ENCODE measurements at regions not wholly inside any gene's neighbourhood (a gene's known extent, or its start where the extent isn't known, plus 50 kb on each side); places are given as distances from the start of the nearest gene placed in this dataset.
A peak's percentile ranks its signal among the peaks of the same experiment; 100 is the strongest.

GRCh38 chr20:60215816-60216730 lies 257.9 kb downstream of the CDH26 start:
- DNase-seq, result no peak

GRCh38 chr20:60219231-60219630 lies 261.0 kb downstream of the CDH26 start:
- no peak for DNase-seq

- no peak for DNase-seq
Measured at GRCh38 chr20:60219984-60220562, 261.9 kb downstream of the CDH26 start.

- no peak for DNase-seq
Measured at GRCh38 chr20:60220706-60221105, 262.5 kb downstream of the CDH26 start.

GRCh38 chr20:60221593-60221992 lies 263.4 kb downstream of the CDH26 start:
- no peak for DNase-seq

GRCh38 chr20:60222497-60222896 lies 264.3 kb downstream of the CDH26 start:
- DNase-seq, result no peak

GRCh38 chr20:60223174-60223573 lies 265.0 kb downstream of the CDH26 start:
- no peak for DNase-seq

- no peak for DNase-seq
Measured at GRCh38 chr20:60224914-60225313, 266.7 kb downstream of the CDH26 start.

GRCh38 chr20:60228255-60228654 lies 270.0 kb downstream of the CDH26 start:
- peak in 1 of 2 donors; percentile 62 for DNase-seq

- DNase-seq, result no peak
Measured at GRCh38 chr20:60232380-60232779, 274.2 kb downstream of the CDH26 start.

GRCh38 chr20:60233018-60233630 lies 274.9 kb downstream of the CDH26 start:
- DNase-seq, result no peak

- DNase-seq, result no peak
Measured at GRCh38 chr20:60236613-60237012, 278.4 kb downstream of the CDH26 start.

- DNase-seq, result no peak
Measured at GRCh38 chr20:60237981-60238380, 279.8 kb downstream of the CDH26 start.

GRCh38 chr20:60238992-60239660 lies 280.9 kb downstream of the CDH26 start:
- no peak for DNase-seq

GRCh38 chr20:60239956-60240355 lies 281.7 kb downstream of the CDH26 start:
- DNase-seq, result no peak

- DNase-seq, result no peak
Measured at GRCh38 chr20:60240415-60240814, 282.2 kb downstream of the CDH26 start.

- DNase-seq, result no peak
Measured at GRCh38 chr20:60240986-60241385, 282.8 kb downstream of the CDH26 start.

- DNase-seq, result no peak
Measured at GRCh38 chr20:60242836-60243505, 284.7 kb downstream of the CDH26 start.

- no peak for DNase-seq
Measured at GRCh38 chr20:60244373-60245146, 286.3 kb downstream of the CDH26 start.

GRCh38 chr20:60246751-60247150 lies 288.5 kb downstream of the CDH26 start:
- no peak for DNase-seq

GRCh38 chr20:60249436-60249835 lies 291.2 kb downstream of the CDH26 start:
- no peak for DNase-seq

GRCh38 chr20:60250251-60250650 lies 292.0 kb downstream of the CDH26 start:
- no peak for DNase-seq
